Panc1 (cell line): ENCODE measurements at regions not wholly inside any gene's neighbourhood (a gene's known extent, or its start where the extent isn't known, plus 50 kb on each side); places are given as distances from the start of the nearest gene placed in this dataset.

Experiments
- POLR2AphosphoS5 ChIP-seq: IDR thresholded peaks from 2 replicates; pipeline ENCODE4 v1.6.1; 2012; ENCODE audit warnings: mild to moderate bottlenecking, low read depth, low read length, moderate library complexity
- TF ChIP-seq, protein P1 (sequence below), 2 experiments: IDR thresholded peaks; 2 replicates each; pipeline ENCODE4 v1.6.1; 2011 to 2012; ENCODE audit warnings: low read depth in 2 of 2, control low read depth in 1 of 2, low read length in 1 of 2, mild to moderate bottlenecking in 1 of 2, moderate library complexity in 1 of 2; ENCODE audit not compliant: insufficient read depth in 1 of 2
- TF ChIP-seq, protein P2 (sequence below): fragments of 450-650 bp; IDR thresholded peaks from 2 replicates; pipeline ENCODE4 v1.5.1; 2017; ENCODE audit warnings: mild to moderate bottlenecking

DNA sequence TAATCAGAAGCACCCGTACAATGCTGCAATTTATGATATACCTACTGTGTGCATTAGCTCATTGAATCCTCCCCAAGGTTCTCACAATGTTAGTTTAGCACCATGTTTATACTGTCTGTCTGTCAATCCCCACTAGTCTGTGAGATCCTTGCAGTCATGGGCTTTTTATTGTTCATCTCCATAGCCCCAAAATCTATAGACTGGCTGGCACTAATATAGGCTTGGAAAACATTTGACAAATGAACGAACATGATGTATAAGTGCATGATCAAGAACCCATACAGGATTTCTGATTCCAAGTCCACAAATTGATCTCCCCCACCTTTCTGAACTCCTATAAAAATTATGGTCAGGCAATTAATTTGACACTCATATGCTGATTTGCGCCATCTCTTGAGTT lies 290.0 kb downstream of the OMA1 start:
- TF ChIP-seq, protein P1, sequence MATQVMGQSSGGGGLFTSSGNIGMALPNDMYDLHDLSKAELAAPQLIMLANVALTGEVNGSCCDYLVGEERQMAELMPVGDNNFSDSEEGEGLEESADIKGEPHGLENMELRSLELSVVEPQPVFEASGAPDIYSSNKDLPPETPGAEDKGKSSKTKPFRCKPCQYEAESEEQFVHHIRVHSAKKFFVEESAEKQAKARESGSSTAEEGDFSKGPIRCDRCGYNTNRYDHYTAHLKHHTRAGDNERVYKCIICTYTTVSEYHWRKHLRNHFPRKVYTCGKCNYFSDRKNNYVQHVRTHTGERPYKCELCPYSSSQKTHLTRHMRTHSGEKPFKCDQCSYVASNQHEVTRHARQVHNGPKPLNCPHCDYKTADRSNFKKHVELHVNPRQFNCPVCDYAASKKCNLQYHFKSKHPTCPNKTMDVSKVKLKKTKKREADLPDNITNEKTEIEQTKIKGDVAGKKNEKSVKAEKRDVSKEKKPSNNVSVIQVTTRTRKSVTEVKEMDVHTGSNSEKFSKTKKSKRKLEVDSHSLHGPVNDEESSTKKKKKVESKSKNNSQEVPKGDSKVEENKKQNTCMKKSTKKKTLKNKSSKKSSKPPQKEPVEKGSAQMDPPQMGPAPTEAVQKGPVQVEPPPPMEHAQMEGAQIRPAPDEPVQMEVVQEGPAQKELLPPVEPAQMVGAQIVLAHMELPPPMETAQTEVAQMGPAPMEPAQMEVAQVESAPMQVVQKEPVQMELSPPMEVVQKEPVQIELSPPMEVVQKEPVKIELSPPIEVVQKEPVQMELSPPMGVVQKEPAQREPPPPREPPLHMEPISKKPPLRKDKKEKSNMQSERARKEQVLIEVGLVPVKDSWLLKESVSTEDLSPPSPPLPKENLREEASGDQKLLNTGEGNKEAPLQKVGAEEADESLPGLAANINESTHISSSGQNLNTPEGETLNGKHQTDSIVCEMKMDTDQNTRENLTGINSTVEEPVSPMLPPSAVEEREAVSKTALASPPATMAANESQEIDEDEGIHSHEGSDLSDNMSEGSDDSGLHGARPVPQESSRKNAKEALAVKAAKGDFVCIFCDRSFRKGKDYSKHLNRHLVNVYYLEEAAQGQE (IDR thresholded peaks at IDR 0.05; ENCODE audit: insufficient read depth in 1 of 2, low read depth in 2 of 2, low read length in 1 of 2): no peak
- TF ChIP-seq, protein P2, sequence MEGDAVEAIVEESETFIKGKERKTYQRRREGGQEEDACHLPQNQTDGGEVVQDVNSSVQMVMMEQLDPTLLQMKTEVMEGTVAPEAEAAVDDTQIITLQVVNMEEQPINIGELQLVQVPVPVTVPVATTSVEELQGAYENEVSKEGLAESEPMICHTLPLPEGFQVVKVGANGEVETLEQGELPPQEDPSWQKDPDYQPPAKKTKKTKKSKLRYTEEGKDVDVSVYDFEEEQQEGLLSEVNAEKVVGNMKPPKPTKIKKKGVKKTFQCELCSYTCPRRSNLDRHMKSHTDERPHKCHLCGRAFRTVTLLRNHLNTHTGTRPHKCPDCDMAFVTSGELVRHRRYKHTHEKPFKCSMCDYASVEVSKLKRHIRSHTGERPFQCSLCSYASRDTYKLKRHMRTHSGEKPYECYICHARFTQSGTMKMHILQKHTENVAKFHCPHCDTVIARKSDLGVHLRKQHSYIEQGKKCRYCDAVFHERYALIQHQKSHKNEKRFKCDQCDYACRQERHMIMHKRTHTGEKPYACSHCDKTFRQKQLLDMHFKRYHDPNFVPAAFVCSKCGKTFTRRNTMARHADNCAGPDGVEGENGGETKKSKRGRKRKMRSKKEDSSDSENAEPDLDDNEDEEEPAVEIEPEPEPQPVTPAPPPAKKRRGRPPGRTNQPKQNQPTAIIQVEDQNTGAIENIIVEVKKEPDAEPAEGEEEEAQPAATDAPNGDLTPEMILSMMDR: no peak
- TF ChIP-seq POLR2AphosphoS5: no peak
